A549 (cell line): ENCODE measurements at regions not wholly inside any gene's neighbourhood (a gene's known extent, or its start where the extent isn't known, plus 50 kb on each side); places are given as distances from the start of the nearest gene placed in this dataset.

Source experiments
- ATAC-seq, 2 experiments: fragments of 200-7000 bp in 1 of 2; fragments of >200 bp in 1 of 2; cut with Nextera tagmentation in 1 of 2; cut with Tn5 transposase in 1 of 2; 3 replicates each; pipeline versions ENCODE4 v1.8.0 to v1.9.1; 2018 to 2020; ENCODE audit warnings: mild to moderate bottlenecking in 1 of 2, moderate library complexity in 1 of 2
- CTCF ChIA-PET: fragments of 300-600 bp; sonication (Branson Sonifier 250); formaldehyde crosslinking; extraction: SDS; loops from one replicate; lab custom pipeline; 2021; ENCODE audit warnings: antibody characterized with exemption, inconsistent platforms; lab: Yijun Ruan, JAX
- POLR2A ChIA-PET: fragments of 350-600 bp; formaldehyde crosslinking; extraction: SDS; loops from one replicate; lab custom pipeline; 2021; ENCODE audit warnings: antibody characterized with exemption, inconsistent platforms; lab: Yijun Ruan, JAX
- DNase-seq, 2 experiments: peaks; one replicate each; pipeline versions ENCODE4 v3.0.0 to v3.0.0-alpha.2; 2011 to 2016; ENCODE audit warnings: low read depth in 1 of 2, low spot score in 1 of 2
- FAIRE-seq: peaks from 2 replicates; lab custom pipeline; 2011; peaks lifted over from hg19 to GRCh38; lab: Jason Lieb, UNC
- H3K27ac ChIP-seq, 2 experiments: fragments of >200 bp; sonication (Bioruptor Twin); formaldehyde crosslinking; 3 replicates each; pipeline ENCODE4 v1.5.1; 2016 to 2017
- H3K4me1 ChIP-seq: fragments of >200 bp; sonication (Bioruptor Twin); formaldehyde crosslinking; 3 replicates; pipeline ENCODE4 v1.6.1; 2016
- H3K4me2 ChIP-seq: fragments of >200 bp; sonication (Bioruptor Twin); formaldehyde crosslinking; 3 replicates; pipeline ENCODE4 v1.6.1; 2016
- H3K4me3 ChIP-seq: fragments of >200 bp; sonication (Bioruptor Twin); formaldehyde crosslinking; 3 replicates; pipeline ENCODE4 v1.5.1; 2016
- H3K9me3 ChIP-seq: fragments of >200 bp; sonication (Bioruptor Twin); formaldehyde crosslinking; 3 replicates; pipeline ENCODE4 v1.6.1; 2016
- BHLHE40 ChIP-seq: IDR thresholded peaks from 2 replicates; pipeline ENCODE4 v1.6.1; 2012; ENCODE audit warnings: low read depth, low read length, inconsistent platforms
- CEBPB ChIP-seq, 2 experiments: fragments of >200 bp in 1 of 2; sonication (Bioruptor Twin) in 1 of 2; formaldehyde crosslinking in 1 of 2; IDR thresholded peaks; 2 replicates each; pipeline ENCODE4 v1.6.1; 2012 to 2016
- CHD2 ChIP-seq: fragments of 150-350 bp; IDR thresholded peaks from 2 replicates; pipeline ENCODE4 v1.6.1; 2014; ENCODE audit warnings: low read length; ENCODE audit not compliant: partially characterized antibody
- FOSL2 ChIP-seq, 2 experiments: fragments of 450-650 bp in 1 of 2; fragments of >200 bp in 1 of 2; sonication (Bioruptor Twin) in 1 of 2; formaldehyde crosslinking; IDR thresholded peaks; 2 replicates each; pipeline versions ENCODE4 v1.5.0 to v1.6.1; 2016 to 2020; ENCODE audit warnings: mild to moderate bottlenecking in 1 of 2, moderate library complexity in 1 of 2
- FOXS1 ChIP-seq: fragments of 250-450 bp; sonication (Bioruptor Pico); IDR thresholded peaks from 2 replicates; pipeline ENCODE4 v1.5.0; 2020; ENCODE audit warnings: mild to moderate bottlenecking, moderate library complexity
- HOXB13 ChIP-seq: fragments of 250-450 bp; sonication (Bioruptor Pico); IDR thresholded peaks from 2 replicates; pipeline ENCODE4 v1.5.0; 2020; ENCODE audit warnings: low read depth, mild to moderate bottlenecking, moderate library complexity
- KDM1A ChIP-seq: fragments of 200-600 bp; sonication (generic); IDR thresholded peaks from 2 replicates; pipeline ENCODE4 v1.6.1; 2016; ENCODE audit warnings: low read depth, mild to moderate bottlenecking
- MAFK ChIP-seq: fragments of 450-650 bp; IDR thresholded peaks from 2 replicates; pipeline ENCODE4 v1.6.1; 2014; ENCODE audit not compliant: partially characterized antibody
- MAZ ChIP-seq: fragments of 150-350 bp; IDR thresholded peaks from 2 replicates; pipeline ENCODE4 v1.6.1; 2014; ENCODE audit warnings: antibody characterized with exemption, low read depth, low read length, borderline replicate concordance
- PHF8 ChIP-seq: fragments of 200-600 bp; sonication (generic); IDR thresholded peaks from 2 replicates; pipeline ENCODE4 v1.6.1; 2016; ENCODE audit warnings: low read depth, mild to moderate bottlenecking, antibody characterized with exemption, moderate library complexity, borderline replicate concordance
- RAD21 ChIP-seq, 2 experiments: fragments of >200 bp in 1 of 2; sonication (Bioruptor Twin) in 1 of 2; formaldehyde crosslinking in 1 of 2; IDR thresholded peaks in 1 of 2; conservative IDR thresholded peaks in 1 of 2; 2 replicates in 1 of 2; 3 replicates in 1 of 2; pipeline ENCODE4 v1.6.1; 2012 to 2018; ENCODE audit warnings: inconsistent platforms in 1 of 2
- RFX5 ChIP-seq: fragments of 450-650 bp; IDR thresholded peaks from 2 replicates; pipeline ENCODE4 v1.7.1; 2014; ENCODE audit warnings: antibody characterized with exemption, mild to moderate bottlenecking, moderate library complexity
- RNF2 ChIP-seq: fragments of 200-600 bp; sonication (generic); IDR thresholded peaks from 2 replicates; pipeline ENCODE4 v1.6.1; 2016; ENCODE audit warnings: low read depth, mild to moderate bottlenecking, antibody characterized with exemption, moderate library complexity, borderline replicate concordance
- ZC3H11A ChIP-seq: fragments of 450-650 bp; IDR thresholded peaks from 2 replicates; pipeline ENCODE4 v1.6.1; 2014; ENCODE audit warnings: antibody characterized with exemption, mild to moderate bottlenecking
- ZFP36 ChIP-seq: fragments of 450-650 bp; IDR thresholded peaks from 2 replicates; pipeline ENCODE4 v1.6.1; 2014; ENCODE audit warnings: borderline replicate concordance; ENCODE audit not compliant: partially characterized antibody
- ZNF302 ChIP-seq: fragments of 250-450 bp; sonication (Bioruptor Pico); IDR thresholded peaks from 2 replicates; pipeline ENCODE4 v1.9.0; 2021; ENCODE audit warnings: inconsistent platforms, mild to moderate bottlenecking, moderate library complexity
- WGBS: methylation state at CpG from one replicate; pipeline ENCODE4 v1.1.6; 2017; ENCODE audit errors: missing lambda C conversion rate; 5-methylcytosine and 5-hydroxymethylcytosine counted together
- TF ChIP-seq, protein P1 (sequence below): fragments of 150-350 bp; IDR thresholded peaks from 2 replicates; pipeline ENCODE4 v1.6.1; 2014; ENCODE audit warnings: low read depth, mild to moderate bottlenecking, low read length
- TF ChIP-seq, protein P2 (sequence below): fragments of >200 bp; sonication (Bioruptor Twin); formaldehyde crosslinking; IDR thresholded peaks from 3 replicates; pipeline ENCODE4 v1.5.1; 2016

DNA sequence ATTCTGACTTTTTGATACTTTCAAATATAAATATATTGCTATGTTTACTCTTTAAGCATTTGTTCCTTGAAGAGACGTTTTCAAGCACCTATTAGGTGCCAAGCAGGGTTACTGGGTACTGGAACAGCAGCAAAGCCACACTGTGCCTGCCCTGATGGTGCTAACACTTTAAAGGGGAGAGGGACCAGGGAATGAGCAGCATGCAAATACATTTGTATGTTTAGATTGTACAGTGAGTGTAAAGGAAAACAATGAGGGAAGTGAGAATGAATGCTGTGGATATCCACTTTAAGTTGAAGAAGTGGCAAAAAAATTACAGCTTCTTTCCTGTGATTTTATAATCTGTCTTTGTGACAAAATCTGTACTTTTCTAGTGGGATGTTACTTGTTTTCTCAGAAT is 400.2 kb upstream of the ATP11B start (continued):
- no peak for TF ChIP-seq BHLHE40
- no peak for TF ChIP-seq CEBPB (IDR thresholded peaks at IDR 0.05)
- TF ChIP-seq RFX5: no peak
- TF ChIP-seq RAD21 (conservative IDR thresholded peaks at IDR 0.05 in 1 of 2, IDR thresholded peaks at IDR 0.05 in 1 of 2): no peak
- no peak for TF ChIP-seq RNF2
- TF ChIP-seq PHF8: no peak
- no peak for TF ChIP-seq FOXS1 (CRISPR knock-in tag)

DNA sequence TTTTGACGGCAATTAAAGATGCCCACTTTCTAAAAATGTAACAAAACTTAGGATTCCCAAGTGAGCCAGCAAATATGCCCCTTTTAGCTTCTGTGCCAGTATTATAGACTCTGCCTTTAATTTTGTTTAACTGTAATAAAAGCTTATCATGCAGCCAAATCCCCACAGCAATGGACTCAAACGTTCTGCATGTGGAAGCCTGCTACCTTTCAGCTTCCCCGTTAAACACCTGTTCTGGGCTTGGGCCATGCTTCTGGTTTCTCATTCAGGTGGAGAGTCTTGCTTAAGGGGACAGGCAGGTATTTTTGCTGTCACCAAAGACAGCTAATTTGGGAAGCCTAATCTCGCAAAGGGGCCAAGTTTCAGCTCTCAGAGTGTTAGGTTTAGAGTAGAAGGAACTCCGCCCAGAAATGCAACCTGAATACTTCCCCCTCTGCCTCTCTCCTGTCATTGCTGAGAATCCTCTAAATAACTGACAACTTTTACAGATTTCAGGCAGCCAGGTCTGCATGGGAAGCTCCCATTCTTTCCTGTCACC is 399.4 kb upstream of the ATP11B start:
- no peak for DNase-seq

DNA sequence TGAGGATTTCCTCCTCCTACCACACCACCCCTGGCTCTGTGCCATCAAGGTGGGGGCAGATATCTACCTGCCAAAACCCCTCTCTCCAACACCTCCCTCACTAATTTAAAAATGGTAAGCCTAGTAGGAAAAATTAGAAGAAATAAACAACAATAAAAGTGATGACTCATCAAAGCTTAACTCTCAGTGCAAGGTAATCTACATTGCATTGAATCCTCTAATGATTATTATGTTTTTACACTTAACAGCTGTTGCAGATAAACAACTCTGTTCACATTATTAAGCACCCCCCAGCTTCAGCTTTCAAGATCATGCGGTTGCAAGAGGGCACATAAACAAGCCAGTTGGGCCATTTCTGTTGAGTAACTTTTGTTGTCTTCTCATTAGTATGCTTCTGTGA is 396.1 kb upstream of the ATP11B start:
- DNase-seq (no peak), FAIRE-seq (no peak), ATAC-seq (no peak)
- peak; percentile 88 for TF ChIP-seq MAFK
- TF ChIP-seq FOSL2 (IDR thresholded peaks at IDR 0.05): no peak
- peak; percentile 46; the same call in 1 of the 2 replicates for TF ChIP-seq FOSL2 (CRISPR knock-in tag; IDR thresholded peaks at IDR 0.05)
- no peak for TF ChIP-seq CHD2
- TF ChIP-seq, protein P1, sequence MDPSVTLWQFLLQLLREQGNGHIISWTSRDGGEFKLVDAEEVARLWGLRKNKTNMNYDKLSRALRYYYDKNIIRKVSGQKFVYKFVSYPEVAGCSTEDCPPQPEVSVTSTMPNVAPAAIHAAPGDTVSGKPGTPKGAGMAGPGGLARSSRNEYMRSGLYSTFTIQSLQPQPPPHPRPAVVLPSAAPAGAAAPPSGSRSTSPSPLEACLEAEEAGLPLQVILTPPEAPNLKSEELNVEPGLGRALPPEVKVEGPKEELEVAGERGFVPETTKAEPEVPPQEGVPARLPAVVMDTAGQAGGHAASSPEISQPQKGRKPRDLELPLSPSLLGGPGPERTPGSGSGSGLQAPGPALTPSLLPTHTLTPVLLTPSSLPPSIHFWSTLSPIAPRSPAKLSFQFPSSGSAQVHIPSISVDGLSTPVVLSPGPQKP: no peak
- no peak for TF ChIP-seq KDM1A
- TF ChIP-seq ZNF302 (CRISPR knock-in tag): no peak
- TF ChIP-seq ZFP36: no peak
- H3K4me2 ChIP-seq: no peak overlapping the region
- no peaks in the 10 kb centered on the region for H3K4me1 ChIP-seq
- no peak overlapping the region for H3K4me3 ChIP-seq
- CTCF ChIA-PET: no interaction called here
- no peak overlapping the region for H3K27ac ChIP-seq
- 92% methylated on average over 1 of the region's 1 CpG for WGBS
- POLR2A ChIA-PET: no interaction called here
- no peaks in the 10 kb centered on the region for H3K9me3 ChIP-seq

More for the DNA sequence above, 399.4 kb upstream of the ATP11B start:
- ChIA-PET CTCF (interaction anchor here (0.5 kb wide), 1 partner anchor 790 kb away, joined by 3 read pairs; no protein-coding TSS in a partner anchor), POLR2A (no interaction called here)
- TF ChIP-seq MAZ: no peak
- TF ChIP-seq, protein P1: no peak
- no peak for TF ChIP-seq BHLHE40
- TF ChIP-seq, protein P2, sequence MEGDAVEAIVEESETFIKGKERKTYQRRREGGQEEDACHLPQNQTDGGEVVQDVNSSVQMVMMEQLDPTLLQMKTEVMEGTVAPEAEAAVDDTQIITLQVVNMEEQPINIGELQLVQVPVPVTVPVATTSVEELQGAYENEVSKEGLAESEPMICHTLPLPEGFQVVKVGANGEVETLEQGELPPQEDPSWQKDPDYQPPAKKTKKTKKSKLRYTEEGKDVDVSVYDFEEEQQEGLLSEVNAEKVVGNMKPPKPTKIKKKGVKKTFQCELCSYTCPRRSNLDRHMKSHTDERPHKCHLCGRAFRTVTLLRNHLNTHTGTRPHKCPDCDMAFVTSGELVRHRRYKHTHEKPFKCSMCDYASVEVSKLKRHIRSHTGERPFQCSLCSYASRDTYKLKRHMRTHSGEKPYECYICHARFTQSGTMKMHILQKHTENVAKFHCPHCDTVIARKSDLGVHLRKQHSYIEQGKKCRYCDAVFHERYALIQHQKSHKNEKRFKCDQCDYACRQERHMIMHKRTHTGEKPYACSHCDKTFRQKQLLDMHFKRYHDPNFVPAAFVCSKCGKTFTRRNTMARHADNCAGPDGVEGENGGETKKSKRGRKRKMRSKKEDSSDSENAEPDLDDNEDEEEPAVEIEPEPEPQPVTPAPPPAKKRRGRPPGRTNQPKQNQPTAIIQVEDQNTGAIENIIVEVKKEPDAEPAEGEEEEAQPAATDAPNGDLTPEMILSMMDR: no peak
- TF ChIP-seq HOXB13: no peak
- TF ChIP-seq ZC3H11A: no peak
- Histone ChIP-seq H3K4me1 (no peaks in the 10 kb centered on the region), H3K9me3 (no peaks in the 10 kb centered on the region), H3K4me3 (no peak overlapping the region), H3K4me2 (no peak overlapping the region), H3K27ac (no peak overlapping the region)
- ATAC-seq (no peak), FAIRE-seq (no peak)
- WGBS: 49% methylated on average over 5 of the region's 5 CpGs
